ENCODE measurements at regions not wholly inside any gene's neighbourhood (a gene's known extent, or its start where the extent isn't known, plus 50 kb on each side); places are given as distances from the start of the nearest gene placed in this dataset.

- no peak overlapping the region for H2BK20ac ChIP-seq (ENCODE audit: low read length)
- no peaks in the 10 kb centered on the region for H3K4me1 ChIP-seq (replicated peaks in 1 of 4; ENCODE audit: control insufficient read depth in 3 of 4, insufficient read depth in 4 of 4, low read length in 3 of 4)
- no peaks in the 10 kb centered on the region for H3K23me2 ChIP-seq (ENCODE audit: low read depth, low read length)
- H4K91ac ChIP-seq (replicated peaks; ENCODE audit: insufficient read length, low read length): no peak overlapping the region
- no peak overlapping the region for H3K9ac ChIP-seq (replicated peaks in 1 of 4; ENCODE audit: extremely low read depth in 1 of 4, low read depth in 3 of 4, low read length in 3 of 4)
- no peak overlapping the region for H3K18ac ChIP-seq (ENCODE audit: extremely low read depth, low read length)
- DNase-seq (ENCODE audit: low read depth in 1 of 2, low spot score in 2 of 2) (no peak), FAIRE-seq (no peak)
- 93% methylated on average over 2 of the region's 2 CpGs; no CpG with 5 or more reads in 1 of the 2 experiments for WGBS, 2 experiments (ENCODE audit: extremely low coverage in 1 of 2, insufficient coverage in 1 of 2, insufficient read length in 1 of 2, insufficient replicate concordance in 2 of 2, low coverage in 1 of 2, low lambda C conversion rate in 2 of 2, missing lambda C conversion rate in 1 of 2)
- no peak overlapping the region for H3K4me2 ChIP-seq (ENCODE audit: insufficient read depth in 1 of 2, low read depth in 2 of 2, low read length in 2 of 2)
- no peaks in the 10 kb centered on the region for H4K20me1 ChIP-seq (replicated peaks in 1 of 2; ENCODE audit: control insufficient read depth in 1 of 2, insufficient read depth in 2 of 2, low read length in 2 of 2)
- H3K79me2 ChIP-seq (ENCODE audit: control insufficient read depth in 1 of 2, insufficient read depth in 2 of 2, low read length in 2 of 2): no peaks in the 10 kb centered on the region
- H2BK120ac ChIP-seq (replicated peaks; ENCODE audit: low read depth, low read length): no peak overlapping the region
- POLR2A ChIA-PET (ENCODE audit: partially characterized antibody): no interaction called here
- CTCF ChIA-PET (ENCODE audit: partially characterized antibody): interaction anchor here (0.6 to 1.3 kb wide), 4 partner anchors 11 to 1356 kb away, joined by 3 to 10 read pairs (median 3); no protein-coding TSS in a partner anchor
- no peak overlapping the region for H3K4ac ChIP-seq (replicated peaks; ENCODE audit: insufficient read length, low read depth, low read length)
- H3K9me3 ChIP-seq (ENCODE audit: insufficient read depth in 2 of 2, low read depth in 1 of 2, low read length in 1 of 2): no peaks in the 10 kb centered on the region
- H3K36me3 ChIP-seq (ENCODE audit: control insufficient read depth in 2 of 4, insufficient read depth in 4 of 4, low read length in 3 of 4): no peaks in the 10 kb centered on the region
- no peak overlapping the region for H3K23ac ChIP-seq (ENCODE audit: insufficient read length)
- no peak overlapping the region for H3K56ac ChIP-seq (replicated peaks; ENCODE audit: insufficient read length, low read depth, low read length)
- no peak overlapping the region for H4K8ac ChIP-seq (ENCODE audit: extremely low read depth, insufficient read depth, low read length)
- no peak overlapping the region for H2BK5ac ChIP-seq (ENCODE audit: low read depth, low read length)
- H4K5ac ChIP-seq (ENCODE audit: insufficient read length, low read depth, low read length): no peak overlapping the region
- H2BK12ac ChIP-seq (ENCODE audit: low read depth, low read length): no peak overlapping the region
- H2AFZ ChIP-seq (ENCODE audit: low read length): no peak overlapping the region
- H3K27me3 ChIP-seq (replicated peaks in 1 of 4; ENCODE audit: control insufficient read depth in 3 of 4, extremely low read depth in 1 of 4, insufficient read depth in 3 of 4, low read length in 3 of 4): no peaks in the 10 kb centered on the region
- H3K27ac ChIP-seq (ENCODE audit: low read depth, low read length): no peak overlapping the region
- no peaks in the 10 kb centered on the region for H3K79me1 ChIP-seq (ENCODE audit: low read depth, low read length)
- H2BK15ac ChIP-seq (ENCODE audit: low read length): no peak overlapping the region
- H3K14ac ChIP-seq (ENCODE audit: insufficient read length): no peak overlapping the region
- H2AK5ac ChIP-seq (ENCODE audit: low read depth, low read length): no peak overlapping the region
- H3K4me3 ChIP-seq (ENCODE audit: extremely low read depth in 1 of 4, insufficient read depth in 2 of 4, low read depth in 3 of 4, low read length in 4 of 4): no peak overlapping the region
- TF ChIP-seq KDM4A (IDR thresholded peaks at IDR 0.05; ENCODE audit: low read depth, low read length, severe bottlenecking) (no peak), E2F6 (IDR thresholded peaks at IDR 0.05) (no peak), SP4 (IDR thresholded peaks at IDR 0.05; ENCODE audit: low read length) (no peak), KDM1A (IDR thresholded peaks at IDR 0.05; ENCODE audit: borderline replicate concordance, low read length) (no peak), SIN3A (conservative IDR thresholded peaks at IDR 0.05 in 1 of 2, IDR thresholded peaks at IDR 0.05 in 1 of 2; ENCODE audit: low read depth in 1 of 2, low read length in 2 of 2) (no peak), ATF2 (IDR thresholded peaks at IDR 0.05; ENCODE audit: low read length) (no peak), JUN (IDR thresholded peaks at IDR 0.05; ENCODE audit: low read depth, low read length) (no peak), PHF8 (conservative IDR thresholded peaks at IDR 0.05; ENCODE audit: low read depth, low read length) (no peak), CBX5 (IDR thresholded peaks at IDR 0.05; ENCODE audit: low read depth, low read length) (no peak), BCL11A (IDR thresholded peaks at IDR 0.05; ENCODE audit: low read depth in 2 of 2, low read length in 2 of 2) (no peak), POLR2AphosphoS5 (IDR thresholded peaks at IDR 0.05; ENCODE audit: low read depth, low read length) (no peak), EZH2 (IDR thresholded peaks at IDR 0.05; ENCODE audit: low read depth, low read length, severe bottlenecking) (no peak), EGR1 (IDR thresholded peaks at IDR 0.05; ENCODE audit: borderline replicate concordance, low read depth, low read length) (no peak)
These were observed 566.5 kb upstream of the ZNF462 start for GRCh38 chr9:106296426-106296825.

Measured in H1 (cell line).